Aorta (tissue), 5 donors: ENCODE measurements at regions not wholly inside any gene's neighbourhood (a gene's known extent, or its start where the extent isn't known, plus 50 kb on each side); places are given as distances from the start of the nearest gene placed in this dataset.
"Not testable (repeated sequence)": the region's sequence is repeated elsewhere in the genome, so short reads cannot be mapped to it uniquely, and the experiment has no call there.

Source experiments
- ATAC-seq: fragments of 200-7000 bp; cut with Tn5 transposase; one replicate; pipeline ENCODE4 v1.9.1; 2022; ENCODE audit warnings: moderate library complexity; ENCODE audit not compliant: low FRiP score
- DNase-seq, 2 donors: peaks; one replicate each; pipeline ENCODE4 v3.0.0-alpha.2; 2020
- H3K27ac ChIP-seq, 2 donors: one replicate each; pipeline ENCODE4 v1.5.1; 2013; ENCODE audit warnings: low read length in 2 of 2, mild to moderate bottlenecking in 2 of 2, moderate library complexity in 2 of 2, control low read depth in 1 of 2, inconsistent platforms in 1 of 2, low read depth in 1 of 2
- H3K27me3 ChIP-seq, 2 donors: one replicate each; pipeline ENCODE4 v1.6.1; 2013; ENCODE audit warnings: control low read depth in 1 of 2, low read length in 1 of 2, mild to moderate bottlenecking in 1 of 2, moderate library complexity in 1 of 2; ENCODE audit not compliant: insufficient read depth in 2 of 2, control insufficient read depth in 1 of 2
- H3K36me3 ChIP-seq, 2 donors: one replicate each; pipeline ENCODE4 v1.6.1; 2013; ENCODE audit warnings: control low read depth in 1 of 2, low read length in 1 of 2, mild to moderate bottlenecking in 1 of 2; ENCODE audit not compliant: insufficient read depth in 2 of 2, control insufficient read depth in 1 of 2
- H3K4me1 ChIP-seq, 2 donors: one replicate each; pipeline ENCODE4 v1.6.1; 2013; ENCODE audit warnings: low read length in 2 of 2, control low read depth in 1 of 2, mild to moderate bottlenecking in 1 of 2, moderate library complexity in 1 of 2; ENCODE audit not compliant: insufficient read depth in 2 of 2, control insufficient read depth in 1 of 2
- H3K4me3 ChIP-seq, 2 donors: one replicate each; pipeline ENCODE4 v1.5.1; 2013; ENCODE audit warnings: low read length in 2 of 2, control low read depth in 1 of 2, mild to moderate bottlenecking in 1 of 2
- H3K9me3 ChIP-seq: one replicate; pipeline ENCODE4 v1.6.1; 2013; ENCODE audit warnings: mild to moderate bottlenecking, low read length; ENCODE audit not compliant: control insufficient read depth
- WGBS, 2 donors: extraction: QIAGEN DNeasy Blood & Tissue Kit; methylation state at CpG; one replicate each; pipeline ENCODE4 v1.1.7; 2013; 5-methylcytosine and 5-hydroxymethylcytosine counted together
- intact Hi-C, 2 donors: fragments of 100-400 bp; cut with DNase I; formaldehyde crosslinking; loops; one replicate each; pipeline versions ENCODE4 v1.14.2 to v1.15.0; 2022
- donor health status: healthy with polysubstance abuse.
- donor health status: Bipolar disorder and iron deficiency.
- donor health status: DM: no; HTN: no; CAD: no.
- donor health status: DM: no; HTN: no; CAD: no.
- donor health status: DM: yes; HTN: yes; CAD: no.

GRCh38 chr10:8403711-8404371, 349.4 kb downstream of the GATA3 start:
- no peak for ATAC-seq
- H3K9me3 ChIP-seq = no peaks in the 10 kb centered on the region
- no peak for DNase-seq
- WGBS, 2 donors = 59 to 68% methylated on average over 4 of the region's 4 CpGs
- H3K36me3 ChIP-seq = no peaks in the 10 kb centered on the region
- H3K27ac ChIP-seq = no peak overlapping the region
- H3K27me3 ChIP-seq = no peaks in the 10 kb centered on the region
- intact Hi-C loops = no loop called here
- H3K4me1 ChIP-seq = no peaks in the 10 kb centered on the region
- no peak overlapping the region for H3K4me3 ChIP-seq

- H3K4me3 ChIP-seq = no peak overlapping the region
- no peak for ATAC-seq
- WGBS, 2 donors = 56 to 68% methylated on average over 1 of the region's 1 CpG
Measured at GRCh38 chr10:8404721-8405120, 350.2 kb downstream of the GATA3 start.

GRCh38 chr10:8405596-8405995, 351.1 kb downstream of the GATA3 start:
- intact Hi-C loops = no loop called here
- Histone ChIP-seq H3K4me1 (no peaks in the 10 kb centered on the region), H3K36me3 (no peaks in the 10 kb centered on the region), H3K4me3 (no peak overlapping the region), H3K9me3 (no peaks in the 10 kb centered on the region), H3K27me3 (no peaks in the 10 kb centered on the region), H3K27ac (no peak overlapping the region)
- DNase-seq = no peak
- WGBS, 2 donors = 61 to 67% methylated on average over 6 of the region's 6 CpGs
- no peak for ATAC-seq

More at GRCh38 chr10:8404721-8405120, 350.2 kb downstream of the GATA3 start:
- Histone ChIP-seq H3K27ac (no peak overlapping the region), H3K9me3 (no peaks in the 10 kb centered on the region), H3K4me1 (no peaks in the 10 kb centered on the region), H3K27me3 (no peaks in the 10 kb centered on the region), H3K36me3 (no peaks in the 10 kb centered on the region)
- intact Hi-C loops = no loop called here
- DNase-seq = no peak

GRCh38 chr10:8407501-8408021, 353.1 kb downstream of the GATA3 start:
- Histone ChIP-seq H3K9me3 (no peaks in the 10 kb centered on the region), H3K27ac (no peak overlapping the region), H3K36me3 (no peaks in the 10 kb centered on the region), H3K27me3 (no peaks in the 10 kb centered on the region), H3K4me3 (no peak overlapping the region), H3K4me1 (no peaks in the 10 kb centered on the region)
- intact Hi-C loops = no loop called here
- ATAC-seq (no peak), DNase-seq (no peak)

- Histone ChIP-seq H3K27ac (no peak overlapping the region), H3K27me3 (no peaks in the 10 kb centered on the region), H3K4me3 (no peak overlapping the region), H3K9me3 (no peaks in the 10 kb centered on the region), H3K36me3 (no peaks in the 10 kb centered on the region), H3K4me1 (no peaks in the 10 kb centered on the region)
- DNase-seq (no peak), ATAC-seq (no peak)
- 71 to 82% methylated on average over 3 of the region's 3 CpGs for WGBS, 2 donors
- intact Hi-C loops = no loop called here
Measured at GRCh38 chr10:8410506-8410905, 356.0 kb downstream of the GATA3 start.

GRCh38 chr10:8412541-8412940, 358.1 kb downstream of the GATA3 start:
- Histone ChIP-seq H3K4me3 (no peak overlapping the region), H3K27ac (no peak overlapping the region), H3K27me3 (no peaks in the 10 kb centered on the region), H3K9me3 (no peaks in the 10 kb centered on the region), H3K36me3 (no peaks in the 10 kb centered on the region), H3K4me1 (no peaks in the 10 kb centered on the region)
- no peak for ATAC-seq
- intact Hi-C loops = no loop called here
- 79 to 82% methylated on average over 6 of the region's 6 CpGs for whole genome bisulfite sequencing, 2 donors
- no peak for DNase-seq

GRCh38 chr10:8415029-8415428, 360.5 kb downstream of the GATA3 start:
- H3K36me3 ChIP-seq, H3K4me3 ChIP-seq, ATAC-seq, H3K27ac ChIP-seq, intact Hi-C loops, H3K27me3 ChIP-seq, DNase-seq, H3K4me1 ChIP-seq, H3K9me3 ChIP-seq: not testable (repeated sequence)
- 77 to 85% methylated on average over 2 of the region's 2 CpGs for WGBS, 2 donors

- H3K4me1 ChIP-seq = no peaks in the 10 kb centered on the region
- ATAC-seq (no peak), DNase-seq (no peak)
- H3K4me3 ChIP-seq = no peak overlapping the region
- H3K36me3 ChIP-seq = no peaks in the 10 kb centered on the region
- no peak overlapping the region for H3K27ac ChIP-seq
- H3K9me3 ChIP-seq = no peaks in the 10 kb centered on the region
- no peaks in the 10 kb centered on the region for H3K27me3 ChIP-seq
- 39 to 45% methylated on average over 8 of the region's 8 CpGs for WGBS, 2 donors
- intact Hi-C loops = no loop called here
Measured at GRCh38 chr10:8416192-8416701, 361.8 kb downstream of the GATA3 start.

- no peaks in the 10 kb centered on the region for H3K9me3 ChIP-seq
- H3K4me1 ChIP-seq = no peaks in the 10 kb centered on the region
- intact Hi-C loops = no loop called here
- no peaks in the 10 kb centered on the region for H3K27me3 ChIP-seq
- no peaks in the 10 kb centered on the region for H3K36me3 ChIP-seq
- DNase-seq (no peak), ATAC-seq (no peak)
- WGBS, 2 donors = 87 to 91% methylated on average over 3 of the region's 3 CpGs
- H3K27ac ChIP-seq = no peak overlapping the region
- H3K4me3 ChIP-seq = no peak overlapping the region
Measured at GRCh38 chr10:8416760-8417159, 362.3 kb downstream of the GATA3 start.
